ENCODE measurements at regions not wholly inside any gene's neighbourhood (a gene's known extent, or its start where the extent isn't known, plus 50 kb on each side); places are given as distances from the start of the nearest gene placed in this dataset.

GRCh38 chr2:8631465-8632005, 50.3 kb upstream of the ID2 start:
- TF ChIP-seq RAD21 (IDR thresholded peaks at IDR 0.05; ENCODE audit: low read depth) (no peak), CTCF (IDR thresholded peaks at IDR 0.05 in 2 of 3, conservative IDR thresholded peaks at IDR 0.05 in 1 of 3; ENCODE audit: borderline replicate concordance in 1 of 3, insufficient read depth in 1 of 3, low read depth in 2 of 3, low read length in 2 of 3) (no peak)
